ENCODE measurements at regions not wholly inside any gene's neighbourhood (a gene's known extent, or its start where the extent isn't known, plus 50 kb on each side); places are given as distances from the start of the nearest gene placed in this dataset.

DNA sequence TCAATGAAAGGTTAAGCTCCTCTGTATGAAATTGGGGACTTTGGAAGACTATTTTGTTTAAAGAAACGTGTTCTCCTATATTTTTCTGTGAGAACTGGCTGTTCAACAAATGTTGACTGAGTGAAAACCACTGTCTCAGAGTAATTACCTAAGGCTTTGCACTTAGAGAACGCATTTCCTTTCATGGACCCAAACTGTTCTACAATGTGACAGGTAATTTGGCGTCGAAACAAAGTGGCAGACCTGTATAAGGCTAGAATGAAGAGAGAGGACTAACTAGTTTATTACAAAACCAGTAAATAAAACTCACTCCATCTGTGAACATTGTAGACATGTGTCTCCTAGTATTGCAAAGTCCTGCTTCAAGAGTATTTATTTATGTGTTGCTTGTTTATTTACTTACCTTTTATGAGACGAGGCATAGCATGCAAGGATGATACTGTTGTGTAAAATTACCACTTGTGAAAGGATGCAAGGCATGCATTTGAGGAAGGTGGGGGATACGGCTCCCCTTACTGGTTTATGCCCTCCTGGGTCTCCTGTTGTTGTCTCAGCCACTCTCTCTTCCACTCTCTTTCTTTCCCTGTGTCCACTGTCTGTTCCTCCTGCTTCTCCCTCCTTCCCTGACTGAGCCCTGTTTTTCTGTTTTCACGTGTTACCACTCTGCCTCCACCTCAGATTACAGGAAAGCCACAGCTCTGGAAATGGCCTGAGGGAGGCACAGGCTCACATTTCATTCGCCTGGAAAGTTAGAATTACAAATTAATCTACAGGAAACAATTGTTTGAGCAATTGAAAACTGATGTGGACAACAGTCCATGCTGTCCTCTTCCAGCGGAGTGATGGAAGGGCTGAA, 444.0 kb upstream of the ZNF608 start:
- peak; percentile 42 for DNase-seq

DNA sequence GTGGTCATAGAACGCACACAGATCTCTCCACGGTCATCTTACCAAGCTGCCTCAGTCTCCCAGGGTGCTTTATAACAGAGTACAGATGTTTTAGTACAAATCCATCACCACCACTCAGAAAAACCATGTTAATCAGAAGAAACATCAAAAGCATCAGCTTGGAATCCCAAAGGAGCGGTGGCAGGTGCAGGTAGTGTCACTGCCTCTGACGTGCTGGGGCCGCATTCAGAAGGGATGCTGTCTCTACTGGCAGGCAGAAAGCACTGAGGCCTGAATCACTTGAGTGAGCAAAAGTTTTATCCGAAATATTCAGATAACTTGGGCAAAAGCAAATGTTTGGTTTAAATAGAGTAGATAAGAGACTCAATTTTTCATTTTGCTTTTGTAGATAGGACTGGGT, 448.4 kb upstream of the ZNF608 start:
- no peak for DNase-seq

DNA sequence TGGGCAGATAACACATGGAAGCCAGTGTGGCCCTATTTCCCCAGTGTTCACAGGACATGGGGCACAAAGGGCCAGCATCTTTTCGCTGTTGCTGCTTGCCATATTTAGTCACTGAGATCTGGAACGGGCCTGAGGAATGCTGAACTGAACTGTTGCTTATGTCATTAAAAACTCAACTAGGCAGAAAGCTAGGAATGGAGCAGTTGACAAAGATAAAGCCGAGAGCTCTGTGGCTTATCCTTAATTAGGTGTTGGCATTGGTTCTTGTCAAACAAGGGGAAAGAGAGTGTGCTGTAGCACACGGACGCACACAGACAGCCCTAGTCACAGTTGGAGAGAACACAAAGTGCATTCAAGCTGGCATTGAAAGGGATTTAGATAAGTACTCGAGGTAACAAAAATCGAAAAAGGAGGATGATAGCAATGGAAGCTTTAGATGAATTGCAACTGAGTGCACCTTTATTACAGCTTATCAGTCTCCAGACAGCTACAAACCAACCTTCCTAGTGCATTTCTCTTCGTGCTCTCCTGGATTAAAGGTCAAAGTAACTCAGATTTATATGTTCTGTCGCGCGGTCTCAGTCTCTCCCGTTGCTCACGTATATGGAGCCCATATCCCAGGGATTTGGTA, 450.2 kb upstream of the ZNF608 start:
- no peak for DNase-seq

DNA sequence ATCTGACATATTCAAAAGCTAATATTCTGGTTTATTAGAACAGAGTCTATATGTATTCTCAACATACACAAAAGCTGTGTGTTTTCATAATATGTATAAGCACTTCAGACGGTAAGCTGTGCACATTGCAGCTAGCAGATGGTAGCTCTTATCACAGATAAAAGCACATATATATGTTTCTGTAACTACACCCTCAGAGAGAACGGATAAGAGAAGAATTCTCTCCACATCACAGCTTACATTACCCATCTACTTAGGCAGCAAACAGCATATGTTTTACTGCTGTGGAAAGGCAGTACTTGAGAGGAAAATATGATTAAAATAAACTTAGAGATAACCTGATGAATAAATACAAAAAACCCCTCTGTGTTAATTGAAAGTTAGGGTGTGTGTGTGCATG, 450.9 kb upstream of the ZNF608 start:
- no peak for DNase-seq

DNA sequence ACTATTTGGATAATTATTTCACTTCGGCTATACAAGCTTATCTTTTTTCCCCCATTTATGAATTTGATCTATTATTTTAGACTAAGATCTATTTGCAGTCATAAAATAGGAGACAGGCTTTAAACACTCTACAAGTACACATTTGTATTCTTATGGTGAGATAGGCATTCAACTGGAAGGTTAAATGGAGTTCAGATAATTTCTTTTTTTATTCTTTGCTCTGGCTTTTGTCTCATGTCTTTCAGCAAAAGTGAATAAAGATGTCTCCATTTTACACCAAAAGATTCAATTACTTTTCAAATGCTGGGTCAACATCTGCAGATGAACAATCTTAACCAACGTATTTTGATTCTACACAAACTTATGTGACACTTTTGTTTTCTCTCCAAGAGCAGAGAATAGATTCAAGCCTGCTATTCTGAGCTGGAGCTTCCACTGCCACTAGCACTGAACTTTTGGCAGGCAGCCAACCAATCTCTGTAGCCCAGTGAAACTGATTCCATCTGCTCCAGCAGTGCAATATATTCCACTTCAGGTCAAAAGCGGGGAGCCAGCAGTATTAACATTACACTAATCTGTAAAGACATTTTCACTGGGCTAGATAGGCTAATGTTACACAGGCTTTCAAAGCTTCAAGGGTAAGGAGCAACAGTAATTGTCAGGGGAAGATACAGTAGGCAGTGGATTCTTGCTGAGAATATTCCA, 452.0 kb upstream of the ZNF608 start:
- peak; percentile 91 for DNase-seq

DNA sequence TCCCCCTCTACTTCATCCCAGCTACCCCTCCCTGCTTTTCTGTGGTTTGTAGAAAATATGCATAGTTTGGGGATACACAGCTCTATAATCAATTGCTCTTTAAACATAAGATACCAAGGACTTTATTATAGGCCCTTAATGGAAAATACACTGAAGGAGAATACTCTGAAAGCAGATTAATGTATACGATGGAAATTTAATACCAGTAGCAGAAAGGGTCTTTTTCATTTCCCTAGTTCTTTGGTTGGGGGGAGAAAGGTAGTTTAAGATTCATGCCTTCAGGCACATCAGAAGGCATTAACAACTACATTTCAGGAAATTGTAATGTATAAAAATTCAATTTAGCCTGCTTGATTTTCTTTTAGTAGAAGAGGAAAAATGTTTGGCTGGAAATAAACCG, 452.9 kb upstream of the ZNF608 start:
- peak; percentile 28 for DNase-seq

DNA sequence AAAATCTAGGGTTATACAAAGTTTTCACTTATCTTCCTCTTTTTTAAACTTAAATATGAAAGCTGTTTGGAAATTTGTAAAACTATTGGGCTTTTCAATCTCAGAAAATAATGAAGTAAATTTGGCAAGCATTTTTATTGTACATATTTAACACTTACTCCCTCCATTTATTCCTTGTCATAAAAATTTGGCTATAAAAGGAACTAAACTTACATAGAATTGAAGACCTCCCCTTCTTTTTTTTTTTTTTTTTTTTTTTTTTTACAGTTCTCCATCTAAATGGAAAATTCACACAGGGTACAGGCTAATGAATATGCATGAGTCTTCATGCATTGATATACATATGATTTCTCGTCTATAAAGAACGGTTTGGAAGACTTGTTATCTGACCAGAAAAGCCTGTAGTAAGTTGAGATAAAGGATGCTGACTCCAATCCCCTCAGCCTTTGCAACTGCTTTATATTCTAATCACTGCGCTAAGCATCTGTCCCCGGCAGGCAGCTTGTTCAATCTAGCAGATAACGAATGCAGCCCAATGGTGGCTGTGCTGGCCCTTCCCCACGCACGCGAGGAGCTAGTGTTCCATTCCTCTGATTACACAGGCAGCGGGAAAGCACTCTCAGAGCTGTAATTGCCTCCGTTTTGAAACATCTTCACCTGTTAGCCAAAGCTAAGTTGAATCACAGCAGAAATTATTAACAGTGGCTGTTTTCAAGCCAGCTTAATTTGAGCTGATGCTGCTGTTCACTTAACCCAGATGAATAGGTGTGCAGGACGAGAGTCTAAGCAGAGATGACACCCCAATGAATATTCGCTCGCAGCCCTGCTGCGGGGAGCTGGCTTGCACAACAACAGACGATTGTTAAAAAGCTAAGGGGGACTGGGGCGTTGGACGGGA, 453.8 kb upstream of the ZNF608 start:
- DNase-seq, result no peak

DNA sequence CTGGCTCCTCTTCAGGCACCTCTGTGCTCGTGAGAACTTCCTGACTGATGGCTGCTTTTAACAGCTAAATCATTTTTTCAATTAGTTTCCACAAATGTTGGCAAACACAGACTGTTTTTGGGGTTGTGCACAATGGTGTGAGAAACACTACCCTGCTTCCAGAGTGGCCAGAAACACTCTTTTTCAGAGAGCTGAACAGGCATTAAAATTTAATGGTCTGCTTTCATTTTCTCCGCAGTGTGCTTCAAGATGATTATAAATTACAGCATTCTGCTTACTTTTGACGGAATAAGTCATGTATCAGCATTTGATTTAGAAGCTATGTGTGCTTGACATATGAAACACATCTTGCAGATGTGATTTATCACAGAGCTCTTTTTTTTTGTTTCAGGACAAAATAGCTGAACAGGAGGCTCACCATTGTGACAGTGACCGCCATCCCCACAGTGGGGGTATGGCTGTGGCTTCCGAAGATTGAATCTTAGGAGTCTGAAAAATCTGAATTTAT, 454.5 kb upstream of the ZNF608 start:
- no peak for DNase-seq

DNA sequence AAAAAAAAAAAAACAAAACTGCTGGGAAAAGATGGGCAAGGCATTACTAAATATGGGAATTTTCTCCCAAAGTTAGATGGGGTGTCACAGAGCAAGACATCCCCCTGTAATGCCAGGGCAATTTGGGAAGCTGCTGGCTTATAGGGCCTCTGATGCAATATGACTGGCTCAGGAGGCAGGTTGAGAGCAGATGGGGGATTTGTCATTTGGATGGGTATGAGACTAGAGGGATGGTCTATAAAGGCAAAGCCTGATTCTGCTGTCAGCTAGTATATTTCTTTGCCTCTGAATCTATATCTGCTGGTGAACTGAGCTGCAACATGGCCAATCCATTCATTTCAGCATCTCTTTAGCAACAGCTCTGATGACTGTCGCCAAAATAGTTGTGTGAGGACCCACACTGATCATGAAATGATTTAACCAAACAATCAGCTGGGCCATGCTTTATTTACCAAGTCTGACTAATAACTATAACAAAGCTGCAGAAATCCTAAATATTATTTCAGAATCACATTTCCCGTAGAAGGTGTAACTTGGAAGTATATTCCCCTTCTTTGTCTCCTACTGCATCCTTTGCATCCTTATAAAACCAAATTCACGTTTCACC, 455.1 kb upstream of the ZNF608 start:
- DNase-seq, result no peak

DNA sequence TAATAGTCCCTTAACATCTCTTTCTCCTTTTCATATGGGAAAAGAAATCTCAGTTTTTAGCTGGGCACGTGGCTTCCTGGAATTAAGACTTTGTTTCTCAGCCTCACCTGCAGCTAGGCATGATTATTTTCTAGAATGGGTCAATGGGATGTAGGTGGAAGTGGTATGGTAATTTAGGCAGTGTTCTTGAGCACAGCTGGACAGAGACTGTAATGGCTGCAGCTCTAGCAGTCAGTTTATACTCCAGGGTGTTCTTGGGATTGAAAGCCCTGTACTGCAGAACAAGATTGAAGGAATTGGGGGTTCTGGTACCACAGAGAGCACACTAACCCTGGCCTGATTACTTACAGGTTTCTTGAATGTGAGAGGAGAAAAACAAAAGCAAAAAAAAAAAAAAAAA, 455.9 kb upstream of the ZNF608 start:
- no peak for DNase-seq

DNA sequence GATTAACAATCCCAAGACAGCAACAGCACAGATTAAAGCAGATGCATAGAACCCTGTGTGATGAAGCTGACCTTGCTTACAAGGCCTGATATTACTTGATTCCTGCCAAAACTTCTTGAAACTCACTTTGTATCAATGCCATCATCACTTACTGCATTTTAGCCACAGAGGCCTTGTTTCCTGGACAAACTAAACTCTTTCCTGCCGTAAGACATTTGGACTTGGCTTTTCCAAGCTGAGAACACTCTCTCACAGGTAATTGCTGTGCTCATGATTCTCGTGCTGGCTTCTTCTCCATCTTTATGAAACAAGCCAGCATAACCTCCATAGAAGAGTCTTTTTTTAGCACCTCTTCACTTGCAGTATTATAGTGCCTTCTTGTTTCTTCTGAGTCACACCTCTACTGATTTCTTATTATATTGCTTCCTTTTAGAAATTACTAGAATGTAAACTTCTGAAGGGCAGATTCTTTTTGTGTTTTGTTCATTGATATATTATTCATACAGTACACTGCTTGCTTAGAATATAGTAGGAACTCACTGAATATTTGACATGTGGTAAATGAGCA, 456.5 kb upstream of the ZNF608 start:
- DNase-seq, result no peak

DNA sequence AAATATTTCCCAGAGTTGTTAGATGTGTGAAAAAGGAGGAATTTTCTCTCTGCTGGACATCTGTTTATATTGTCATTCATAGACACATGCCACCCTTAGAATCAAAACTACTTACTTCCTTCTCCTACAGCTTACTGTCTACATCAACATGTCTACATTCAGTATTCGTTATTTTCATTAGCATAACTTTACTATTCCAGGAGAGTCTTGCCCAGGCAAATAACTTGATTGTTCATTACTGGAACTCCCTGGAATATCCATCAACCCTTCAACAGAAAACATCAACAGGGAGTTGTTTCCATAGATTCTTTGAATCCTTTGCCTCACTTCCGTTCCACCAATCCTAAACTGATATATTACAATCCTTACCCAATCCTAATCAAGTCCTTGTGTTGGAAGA, 457.5 kb upstream of the ZNF608 start:
- no peak for DNase-seq

DNA sequence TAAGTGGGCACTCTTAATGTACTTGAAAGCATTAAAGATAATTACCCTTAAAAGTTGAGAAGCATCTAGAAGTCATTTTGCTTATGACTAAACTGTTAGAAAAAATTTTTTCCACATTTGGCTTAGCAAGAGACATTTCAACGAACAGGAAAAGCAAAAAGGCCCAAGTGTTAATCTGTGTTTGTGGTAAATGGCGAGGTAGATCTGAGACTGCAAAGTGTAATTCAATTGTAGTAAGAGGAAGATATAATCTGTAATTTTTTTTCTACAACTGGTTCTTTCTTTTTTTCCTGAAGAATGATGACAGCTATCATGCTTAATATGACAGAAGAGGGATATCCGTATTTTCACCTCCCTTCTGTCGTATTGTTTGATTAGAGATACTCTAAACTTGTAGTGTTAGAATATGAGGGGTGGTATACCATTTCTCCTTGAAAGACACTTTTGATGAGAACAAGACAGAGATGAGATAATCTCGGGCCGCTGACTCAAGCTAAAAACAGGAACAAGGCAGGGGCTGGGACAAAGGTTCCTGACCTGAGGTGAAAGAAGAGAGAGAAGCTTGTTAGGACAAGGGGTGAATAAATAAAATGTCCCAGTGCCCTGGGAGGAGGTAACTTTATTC, 459.3 kb upstream of the ZNF608 start:
- no peak for DNase-seq

DNA sequence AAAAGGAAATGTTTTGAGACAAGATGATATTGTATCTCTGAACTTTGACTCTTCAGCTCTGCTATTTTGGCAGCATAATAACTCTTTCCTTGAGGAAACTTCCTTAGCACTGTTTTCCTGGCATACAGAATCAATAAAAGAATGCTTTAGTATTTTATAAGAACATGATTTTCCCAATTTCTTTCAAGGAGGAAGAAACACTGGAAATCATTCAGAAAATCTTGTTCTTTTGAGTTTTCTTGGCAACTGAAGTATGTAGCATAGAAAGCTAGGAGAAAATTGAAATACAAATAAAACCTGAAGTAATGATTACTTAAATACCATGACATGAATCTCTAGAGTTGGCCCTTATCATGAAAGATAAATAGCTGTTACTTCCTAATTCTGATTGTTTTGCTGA, 461.4 kb upstream of the ZNF608 start:
- no peak for DNase-seq

DNA sequence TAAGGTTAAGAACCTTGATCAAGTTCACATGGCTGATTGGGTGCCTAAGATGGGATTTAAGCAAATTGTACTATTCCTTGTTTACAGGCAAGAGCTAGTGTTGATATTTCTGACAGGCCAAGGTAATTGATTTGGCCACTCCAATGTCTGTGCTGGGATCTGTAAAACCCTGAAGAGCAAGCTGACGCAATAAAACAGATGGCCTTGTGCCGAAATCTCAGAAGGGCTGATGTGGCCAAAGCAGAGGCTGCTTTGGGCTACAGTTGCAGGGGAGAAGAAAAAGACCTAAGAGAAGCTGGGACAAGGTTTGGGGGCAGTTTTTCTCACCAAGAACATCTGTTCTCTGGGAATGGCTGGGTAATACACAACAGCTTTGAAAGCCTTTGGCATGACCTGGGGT, 463.2 kb upstream of the ZNF608 start:
- DNase-seq, result peak; percentile 32

DNA sequence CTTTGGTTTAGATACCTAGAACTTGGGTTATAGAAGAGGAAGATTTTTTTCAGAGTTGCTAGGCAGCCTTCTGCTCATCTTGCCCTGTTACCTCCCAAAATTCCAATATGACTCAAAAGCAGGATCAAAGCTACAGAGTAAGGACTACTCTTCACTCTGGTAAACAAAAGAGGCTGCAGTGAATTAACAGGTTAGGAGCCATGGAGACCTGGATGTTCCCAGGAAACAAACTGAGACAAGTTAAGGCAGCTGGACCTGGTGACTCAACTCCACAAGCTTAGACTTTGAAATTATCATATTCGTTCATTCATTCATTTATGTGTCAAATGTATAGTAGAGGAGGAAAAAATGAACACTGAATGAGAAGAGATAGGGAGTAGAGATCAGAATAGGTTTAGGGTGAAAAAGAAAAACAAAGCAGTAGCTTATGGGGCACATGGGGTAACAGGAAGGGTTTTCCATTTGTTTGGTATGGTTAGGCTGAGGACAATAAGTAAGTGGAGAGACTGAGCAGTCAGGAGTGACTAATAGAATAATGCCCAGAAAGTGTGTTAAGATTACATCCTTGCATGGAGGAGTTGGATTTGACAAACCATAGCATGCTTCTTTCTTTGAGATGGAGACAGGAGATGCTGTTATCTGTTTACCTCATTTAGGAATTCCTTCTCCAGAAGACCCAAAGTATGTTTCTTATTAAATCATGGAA, 464.0 kb upstream of the ZNF608 start:
- DNase-seq, result no peak

DNA sequence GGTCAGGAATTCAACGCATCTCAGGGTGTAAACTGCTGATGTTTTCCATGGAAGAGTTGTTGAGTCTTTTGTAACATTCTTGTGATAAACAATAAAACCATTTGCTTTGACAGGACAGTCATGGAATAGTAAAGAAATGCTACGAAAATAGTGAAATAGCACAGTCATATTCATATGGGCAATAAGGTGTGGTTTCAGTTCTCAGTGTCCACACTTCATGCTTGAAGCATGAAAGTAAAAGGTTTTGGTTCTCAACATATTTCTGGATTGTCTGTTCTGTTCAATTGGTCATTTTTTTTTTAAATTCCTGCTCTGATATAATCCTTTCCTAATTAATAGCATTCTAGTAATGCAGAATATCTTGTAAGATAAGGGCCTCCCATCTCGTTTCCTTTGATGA, 467.6 kb upstream of the ZNF608 start:
- DNase-seq, result no peak

DNA sequence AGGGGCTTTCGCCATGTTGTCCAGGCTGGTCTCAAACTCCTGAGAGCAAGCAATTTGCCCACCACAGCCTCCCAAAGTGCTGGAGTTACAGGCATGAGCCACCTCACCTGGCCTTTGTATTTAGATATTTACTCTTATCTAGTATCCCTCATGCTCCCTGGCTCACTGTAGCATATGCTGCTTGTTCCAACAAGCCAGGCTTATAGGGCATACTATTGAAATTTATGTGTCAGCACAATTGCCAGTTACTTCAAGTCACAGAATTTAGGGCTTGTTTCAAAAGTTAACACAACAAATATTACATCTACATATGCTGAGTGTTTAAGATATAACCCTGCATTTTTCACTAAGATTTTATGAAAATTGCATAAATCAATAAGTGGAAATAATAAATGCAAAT, 469.2 kb upstream of the ZNF608 start:
- DNase-seq, result no peak

DNA sequence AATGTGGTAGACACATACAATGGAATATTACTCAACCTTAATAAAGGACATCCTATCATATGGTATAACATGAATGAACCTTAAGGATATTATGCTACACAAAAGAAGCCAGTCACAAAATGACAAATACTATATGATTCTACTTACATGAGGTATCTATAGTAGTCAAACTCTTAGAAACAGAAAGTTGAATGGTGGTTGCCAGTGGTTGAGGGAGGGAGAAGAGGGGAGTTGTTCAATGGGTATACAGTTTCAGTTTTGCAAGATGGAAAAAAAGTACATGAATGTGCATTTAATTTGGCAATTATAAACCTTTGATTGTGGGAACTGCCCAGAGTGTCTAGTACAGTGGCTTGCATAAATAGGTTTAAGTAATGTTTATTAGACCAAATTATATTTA, 473.3 kb upstream of the ZNF608 start:
- DNase-seq, result no peak

DNA sequence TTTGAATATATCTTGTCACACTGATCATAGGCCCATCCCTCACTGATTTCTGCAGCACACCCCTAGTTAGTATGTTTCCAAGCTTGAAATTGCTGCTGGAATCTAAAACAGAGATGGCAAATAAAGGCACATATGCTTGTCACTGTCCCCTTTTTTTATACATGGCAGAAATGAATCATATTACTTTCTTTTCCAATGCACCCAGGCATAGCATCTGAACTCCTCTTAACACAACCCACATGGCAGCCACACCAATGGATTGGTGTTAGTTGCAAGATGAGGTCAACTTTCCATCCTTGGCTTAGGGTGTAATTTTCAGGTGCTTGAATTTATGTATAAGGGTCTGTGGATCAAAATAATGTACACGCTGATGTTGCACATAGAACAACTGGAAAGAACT, 473.8 kb upstream of the ZNF608 start:
- DNase-seq, result no peak

Measured in fibroblast of upper back skin (primary cell).